ENCODE measurements at regions not wholly inside any gene's neighbourhood (a gene's known extent, or its start where the extent isn't known, plus 50 kb on each side); places are given as distances from the start of the nearest gene placed in this dataset.

- no peak for DNase-seq
Measured at GRCh38 chr1:57848406-57848805, 424.5 kb upstream of the DAB1 start.

DNA sequence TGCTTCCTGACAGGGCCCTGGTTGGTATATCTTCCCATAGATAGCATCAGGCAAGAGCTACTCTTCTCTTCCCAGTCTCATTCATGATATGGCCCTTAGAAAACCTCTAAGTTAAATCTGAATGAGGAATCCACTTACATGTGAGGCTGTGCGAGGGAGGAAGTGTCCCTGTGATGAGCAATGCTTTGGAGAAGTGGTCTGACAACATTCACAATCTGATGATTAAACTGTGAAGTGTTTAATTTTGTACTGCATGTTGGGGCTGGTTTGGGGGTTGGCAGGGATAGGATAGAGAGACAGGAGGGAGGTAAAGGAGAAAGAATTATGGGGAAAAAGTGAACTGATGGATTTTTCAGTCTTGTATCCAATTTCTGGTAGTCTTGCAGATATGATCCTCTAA lies 421.2 kb upstream of the DAB1 start:
- no peak for DNase-seq

GRCh38 chr1:57844382-57844980 lies 420.6 kb upstream of the DAB1 start:
- no peak for DNase-seq

DNA sequence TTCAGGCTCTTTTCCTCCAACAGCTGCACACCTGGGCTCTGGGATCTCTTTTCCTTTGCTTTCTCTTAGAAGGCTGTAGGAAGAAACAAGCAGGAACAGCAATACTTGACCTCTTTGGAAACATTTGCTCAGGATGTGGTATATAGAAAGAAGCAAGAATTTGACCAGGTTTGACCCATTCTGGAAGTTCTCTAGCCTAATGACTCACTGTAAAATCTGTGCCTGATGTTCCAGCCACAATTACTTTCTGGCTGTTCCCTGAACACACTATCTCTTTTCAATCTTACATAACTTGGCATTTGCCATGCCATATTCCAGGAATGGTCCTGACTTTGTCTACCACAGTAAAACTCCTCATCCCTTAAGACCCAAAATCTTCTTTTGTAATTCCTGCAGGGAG lies 419.9 kb upstream of the DAB1 start:
- DNase-seq = no peak

DNA sequence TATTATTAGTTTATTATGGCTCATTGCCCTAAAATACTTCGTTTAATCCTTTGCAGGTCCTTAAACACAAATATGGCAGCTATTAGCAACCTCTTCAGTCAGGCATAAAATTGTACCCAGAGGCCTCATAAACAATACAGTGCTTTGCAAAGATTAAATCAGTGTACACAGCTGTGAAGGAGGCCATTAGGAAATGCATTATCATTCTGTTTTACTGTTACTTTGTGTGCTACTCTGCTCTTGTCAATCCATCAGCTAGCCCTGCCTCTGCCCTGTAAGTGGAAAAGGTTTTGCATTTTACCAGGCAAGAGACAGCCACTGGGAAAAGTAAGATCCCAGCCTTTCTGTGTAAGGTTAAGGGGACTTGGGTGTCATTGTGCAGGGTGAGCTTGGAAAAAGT lies 415.7 kb upstream of the DAB1 start:
- DNase-seq = no peak

DNA sequence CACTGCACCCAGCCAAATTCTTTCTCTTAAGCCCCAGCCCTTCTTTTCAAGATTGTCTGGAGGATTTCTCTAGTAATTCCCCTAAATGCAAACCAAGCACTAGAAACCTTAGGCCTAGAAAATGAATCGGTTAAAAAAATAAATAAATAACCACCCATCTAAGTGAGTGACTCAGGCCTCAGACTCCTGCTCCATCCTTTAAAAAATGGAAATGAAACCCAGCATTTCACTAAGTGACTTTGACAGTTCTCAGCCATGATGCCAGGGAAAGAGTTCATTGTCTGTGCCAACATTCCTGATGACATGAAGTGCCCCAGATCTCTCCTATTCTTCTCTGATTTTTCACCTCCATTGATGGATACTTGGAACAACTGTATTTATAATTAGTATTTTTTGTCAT lies 415.2 kb upstream of the DAB1 start:
- DNase-seq = no peak

GRCh38 chr1:57835620-57836019 lies 411.8 kb upstream of the DAB1 start:
- no peak for DNase-seq

DNA sequence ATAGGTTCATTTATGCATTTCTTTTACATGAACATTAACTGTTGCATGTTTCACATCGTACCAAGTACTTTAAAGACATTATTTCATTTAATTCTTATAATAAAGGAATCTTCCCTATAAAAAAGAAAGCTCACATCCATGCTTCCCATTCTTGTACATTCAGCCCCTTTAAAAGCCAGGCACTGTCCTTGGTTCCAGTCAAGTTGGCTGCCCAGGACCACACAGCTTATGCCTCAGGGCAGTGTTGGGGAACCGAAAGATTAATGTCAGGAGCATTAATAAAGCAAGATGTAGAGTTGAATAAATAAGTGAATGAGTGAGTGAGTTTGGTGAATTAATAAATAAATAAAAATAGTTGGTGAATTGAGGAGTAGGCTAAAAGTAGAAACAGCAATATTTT lies 409.4 kb upstream of the DAB1 start:
- DNase-seq = no peak

DNA sequence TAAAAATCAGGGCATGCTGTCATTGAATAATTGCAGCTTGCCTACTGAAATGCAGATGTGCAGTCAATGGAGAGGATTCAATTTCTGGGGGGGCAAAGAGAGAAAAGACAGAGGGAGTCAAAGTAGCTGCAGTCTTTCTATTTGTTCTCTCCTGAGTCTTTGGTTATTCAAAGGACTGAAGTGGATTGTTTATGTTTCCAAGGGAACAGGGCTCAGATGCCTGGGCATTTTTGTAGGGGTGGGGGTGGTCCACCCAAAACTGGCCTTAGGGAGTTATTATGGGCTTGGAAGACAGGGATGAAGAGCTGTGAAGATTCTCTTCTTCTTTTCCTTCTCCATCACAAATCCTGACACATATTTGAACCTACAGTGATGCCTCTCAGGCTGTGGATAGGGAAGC lies 408.8 kb upstream of the DAB1 start:
- no peak for DNase-seq

DNA sequence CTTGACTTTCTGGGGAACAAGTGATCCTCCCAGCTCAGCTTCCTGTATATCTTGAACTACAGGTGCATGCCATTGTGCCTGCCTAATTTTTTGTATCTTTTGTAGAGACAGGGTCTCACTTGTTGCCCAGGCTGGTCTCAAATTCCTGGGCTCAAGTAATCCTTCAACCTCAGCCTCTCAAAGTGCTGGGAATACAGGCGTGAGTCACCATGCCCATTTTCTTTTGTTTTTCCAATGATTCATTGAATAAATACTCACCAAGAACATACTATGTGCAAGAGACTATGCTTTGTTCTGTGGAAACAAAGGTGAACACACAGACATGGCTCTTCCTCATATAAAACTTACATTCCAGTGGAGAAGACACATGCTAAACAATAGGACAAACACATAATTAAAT lies 407.8 kb upstream of the DAB1 start:
- DNase-seq = no peak

GRCh38 chr1:57826535-57826934 lies 402.7 kb upstream of the DAB1 start:
- DNase-seq = no peak

DNA sequence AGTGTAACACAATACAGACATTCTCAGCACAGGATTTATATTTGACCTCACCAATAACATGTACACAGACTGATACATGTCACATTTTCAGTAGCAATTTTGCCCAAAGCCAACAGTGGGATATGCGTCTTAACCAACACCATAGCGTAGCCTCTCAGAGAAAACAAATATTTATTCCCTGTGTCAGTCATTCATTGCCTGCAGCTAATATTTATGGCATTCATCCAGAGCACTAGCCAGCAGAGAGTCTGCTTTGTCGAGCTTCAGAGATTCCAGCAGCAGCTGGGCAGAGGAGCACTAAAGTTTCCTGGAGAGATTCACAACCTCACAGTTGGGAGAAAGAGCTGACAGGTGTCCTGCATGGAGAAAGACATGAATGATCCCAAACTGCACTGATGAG lies 400.7 kb upstream of the DAB1 start:
- no peak for DNase-seq

DNA sequence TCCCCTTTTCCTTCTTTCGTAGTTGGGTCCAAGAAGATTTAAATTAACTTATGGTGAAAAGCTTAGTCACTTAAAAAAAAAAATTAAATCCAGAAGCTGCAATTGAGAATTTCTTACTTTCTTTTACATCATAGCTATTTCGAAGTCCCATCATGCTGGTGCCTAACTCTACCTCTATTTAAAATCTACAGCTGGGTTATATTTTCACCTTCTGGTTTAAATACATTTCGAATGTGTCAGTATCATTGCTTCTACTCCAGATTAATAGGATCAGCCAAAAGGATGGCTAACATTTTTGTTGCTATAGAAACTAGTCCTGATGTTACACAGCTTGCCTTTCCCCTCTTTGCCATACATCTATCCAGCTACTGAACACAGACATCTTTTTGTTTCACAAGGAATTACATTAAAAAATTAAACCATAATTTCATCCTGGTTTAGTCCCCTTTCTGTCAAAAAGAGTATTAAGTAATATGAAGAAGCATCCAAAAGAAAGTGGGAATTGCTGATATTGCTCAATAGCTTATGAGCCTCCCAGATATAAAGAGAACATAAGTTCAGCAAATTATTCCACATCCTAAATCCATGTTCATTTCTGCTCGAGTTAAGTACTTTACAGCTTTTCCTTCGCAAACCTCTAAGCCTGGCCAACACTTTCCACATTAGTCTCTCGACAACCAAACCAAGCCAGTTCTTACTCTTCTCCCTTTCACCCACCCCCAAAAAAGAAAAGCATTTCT lies 396.7 kb upstream of the DAB1 start:
- no peak for DNase-seq

DNA sequence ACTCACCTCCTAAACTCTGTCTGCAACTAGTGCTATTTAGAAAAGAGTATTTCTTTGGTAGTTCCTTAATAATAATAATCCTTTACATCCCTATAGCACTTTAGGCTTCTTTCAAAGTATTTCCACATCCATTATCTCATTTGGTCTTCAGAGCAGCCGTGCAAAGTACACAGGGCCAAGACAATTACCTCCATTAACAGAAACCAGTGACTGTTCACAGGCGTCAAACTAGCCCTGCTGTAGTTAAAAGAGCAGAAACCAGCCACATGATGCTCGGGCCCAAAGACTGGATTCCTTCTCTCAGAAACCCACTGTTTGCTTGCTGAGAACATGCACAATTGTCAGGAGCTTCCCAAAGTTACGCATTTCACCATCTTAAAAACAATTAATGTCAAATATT lies 396.0 kb upstream of the DAB1 start:
- no peak for DNase-seq

- no peak for DNase-seq
Measured at GRCh38 chr1:57803586-57803985, 379.7 kb upstream of the DAB1 start.

GRCh38 chr1:57800376-57800775 lies 376.5 kb upstream of the DAB1 start:
- no peak for DNase-seq

- DNase-seq = no peak
Measured at GRCh38 chr1:57799490-57800115, 375.7 kb upstream of the DAB1 start.

- DNase-seq = no peak
Measured at GRCh38 chr1:57798543-57798942, 374.7 kb upstream of the DAB1 start.

DNA sequence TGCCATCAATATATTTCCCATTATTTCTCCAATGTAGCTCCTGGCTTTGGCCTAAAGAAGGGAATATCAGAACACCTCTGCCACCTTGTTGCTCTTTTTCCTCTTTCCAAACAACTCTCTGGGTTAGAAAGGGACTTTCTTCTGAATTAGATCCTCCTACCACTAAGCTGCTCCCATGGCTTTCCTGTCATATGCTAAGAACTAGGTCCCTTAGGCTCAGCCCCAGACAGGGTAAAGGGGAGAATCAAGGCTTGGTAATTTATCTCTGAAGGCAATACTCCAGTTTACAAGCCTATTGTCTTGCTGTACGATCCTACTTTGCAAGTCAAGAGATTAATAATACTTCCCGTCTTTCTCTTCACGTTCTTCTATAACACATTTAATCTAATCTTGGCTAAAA lies 373.2 kb upstream of the DAB1 start:
- DNase-seq = no peak

GRCh38 chr1:57796616-57797015 lies 372.8 kb upstream of the DAB1 start:
- DNase-seq = no peak

GRCh38 chr1:57795886-57796285 lies 372.0 kb upstream of the DAB1 start:
- DNase-seq = no peak

GRCh38 chr1:57794078-57794477 lies 370.2 kb upstream of the DAB1 start:
- no peak for DNase-seq

GRCh38 chr1:57791497-57791896 lies 367.6 kb upstream of the DAB1 start:
- no peak for DNase-seq

GRCh38 chr1:57789936-57790335 lies 366.1 kb upstream of the DAB1 start:
- DNase-seq = no peak

DNA sequence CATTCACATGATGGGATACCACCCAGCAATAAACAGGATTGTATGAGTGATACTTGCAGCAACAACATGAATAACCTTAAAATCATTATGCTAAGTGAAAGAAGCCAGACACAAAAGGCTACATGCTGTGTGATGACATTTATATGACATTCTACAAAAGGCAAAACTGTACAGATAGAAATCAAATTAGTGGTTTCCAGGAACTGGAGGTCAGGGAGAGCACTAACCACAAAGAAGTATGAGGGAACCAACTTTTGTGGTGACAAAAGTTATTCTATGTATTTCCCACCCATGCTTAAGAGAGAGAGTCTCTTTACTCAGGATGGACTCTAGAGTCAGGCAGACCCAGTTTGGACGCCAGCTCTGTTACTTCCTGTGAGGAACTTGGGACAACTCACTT lies 364.5 kb upstream of the DAB1 start:
- DNase-seq = no peak

All from suppressor macrophage treated with lipopolysaccharide for 1 hour (primary cell).